K562 (cell line): ENCODE measurements at regions not wholly inside any gene's neighbourhood (a gene's known extent, or its start where the extent isn't known, plus 50 kb on each side); places are given as distances from the start of the nearest gene placed in this dataset.

Experiments
- ATAC-seq: fragments of 200-7000 bp; cut with Tn5 transposase; 3 replicates; pipeline ENCODE4 v1.9.1; 2020; ENCODE audit warnings: moderate library complexity
- BruUV-seq: library from RNA; stranded (reverse); fragments of 400-500 nt; replicated peaks from 2 replicates; lab custom pipeline; 2021; lab: Mats Ljungman, UMichigan
- CTCF ChIA-PET: fragments of 300-600 bp; formaldehyde crosslinking; extraction: SDS; loops from one replicate; lab custom pipeline; 2021; ENCODE audit warnings: low intra/inter-chr PET ratio; lab: Yijun Ruan, JAX
- POLR2A ChIA-PET: fragments of 300-600, 350-650 bp; sonication (Branson Sonifier 250); formaldehyde crosslinking; extraction: SDS; loops from one replicate; lab custom pipeline; 2021; ENCODE audit warnings: antibody characterized with exemption, inconsistent platforms; lab: Yijun Ruan, JAX
- DNase-seq, 4 experiments: peaks; one replicate each; pipeline versions ENCODE4 v3.0.0 to v3.0.0-alpha.2; 2011 to 2018; ENCODE audit warnings: low spot score in 3 of 4, mixed read lengths in 3 of 4; ENCODE audit errors: extremely low read depth in 1 of 4
- FAIRE-seq: peaks from 2 replicates; lab custom pipeline; 2011; peaks lifted over from hg19 to GRCh38; lab: Jason Lieb, UNC
- H2AFZ ChIP-seq: 2 replicates; pipeline ENCODE4 v1.6.0; 2011; ENCODE audit warnings: low read depth, low read length, control low read depth, inconsistent platforms
- H3K27ac ChIP-seq: fragments of 200-600 bp; 3 replicates; pipeline ENCODE4 v1.8.0; 2011; ENCODE audit warnings: low read depth, mild to moderate bottlenecking, control low read depth, inconsistent platforms, low read length, moderate library complexity, mixed read lengths; ENCODE audit errors: extremely low read depth
- H3K27me3 ChIP-seq, 2 experiments: fragments of 300-600 bp in 1 of 2; 2 replicates in 1 of 2; 3 replicates in 1 of 2; pipeline versions ENCODE4 v1.6.0 to v1.8.0; 2011; ENCODE audit warnings: inconsistent platforms in 2 of 2, low read length in 2 of 2, mild to moderate bottlenecking in 1 of 2, mixed read lengths in 1 of 2, moderate library complexity in 1 of 2; ENCODE audit not compliant: control insufficient read depth in 2 of 2, insufficient read depth in 2 of 2
- H3K36me3 ChIP-seq: fragments of 300-600 bp; 3 replicates; pipeline ENCODE4 v1.8.0; 2011; ENCODE audit warnings: mild to moderate bottlenecking, low read length, inconsistent platforms; ENCODE audit not compliant: control insufficient read depth, insufficient read depth
- H3K4me1 ChIP-seq, 2 experiments: fragments of 200-600 bp in 1 of 2; replicated peaks in 1 of 2; 2 replicates in 1 of 2; 3 replicates in 1 of 2; pipeline versions ENCODE4 v1.5.1 to v1.8.0; 2011; ENCODE audit warnings: inconsistent platforms in 2 of 2, low read length in 2 of 2, mild to moderate bottlenecking in 1 of 2, mixed read lengths in 1 of 2, moderate library complexity in 1 of 2; ENCODE audit not compliant: control insufficient read depth in 2 of 2, insufficient read depth in 2 of 2
- H3K4me2 ChIP-seq: 2 replicates; pipeline ENCODE4 v1.6.1; 2011; ENCODE audit warnings: low read length, control low read depth, inconsistent platforms, mixed read lengths; ENCODE audit not compliant: insufficient read depth
- H3K4me3 ChIP-seq: fragments of 200-600 bp; sonication (generic), shearing (Covaris generic); 2 replicates; pipeline ENCODE4 v1.5.1; 2016; ENCODE audit warnings: control low read depth, inconsistent platforms
- H3K79me2 ChIP-seq: fragments of 200-600 bp; 3 replicates; pipeline ENCODE4 v1.8.0; 2011; ENCODE audit warnings: low read length, inconsistent platforms; ENCODE audit not compliant: control insufficient read depth, insufficient read depth
- H3K9ac ChIP-seq, 2 experiments: 2 replicates each; pipeline versions ENCODE4 v1.6.0 to v1.6.1; 2011; ENCODE audit warnings: low read depth in 2 of 2, low read length in 2 of 2, control low read depth in 1 of 2, inconsistent platforms in 1 of 2, mild to moderate bottlenecking in 1 of 2, mixed read lengths in 1 of 2; ENCODE audit not compliant: insufficient read depth in 1 of 2
- H3K9me1 ChIP-seq: one replicate; pipeline ENCODE4 v1.6.0; 2011; ENCODE audit warnings: inconsistent platforms, mild to moderate bottlenecking, low read length, moderate library complexity; ENCODE audit not compliant: control insufficient read depth, insufficient read depth
- H3K9me3 ChIP-seq: replicated peaks from 2 replicates; pipeline ENCODE4 v1.5.1; 2011; ENCODE audit warnings: low read depth, low read length, inconsistent platforms; ENCODE audit not compliant: control insufficient read depth, insufficient read depth
- H4K20me1 ChIP-seq: replicated peaks from 2 replicates; pipeline ENCODE4 v1.6.1; 2011; ENCODE audit warnings: low read length, inconsistent platforms, mixed read lengths; ENCODE audit not compliant: control insufficient read depth, insufficient read depth
- DACH1 ChIP-seq: fragments of 450-650 bp; IDR thresholded peaks from 2 replicates; pipeline ENCODE4 v1.6.1; 2018; ENCODE audit not compliant: partially characterized antibody
- HDAC2 ChIP-seq: fragments of 450-650 bp; IDR thresholded peaks from 2 replicates; pipeline ENCODE4 v1.6.1; 2016; ENCODE audit warnings: mild to moderate bottlenecking
- HEY1 ChIP-seq: fragments of 250-450 bp; sonication (Bioruptor Pico); IDR thresholded peaks from 2 replicates; pipeline ENCODE4 v1.5.0; 2020; ENCODE audit warnings: mild to moderate bottlenecking, moderate library complexity, borderline replicate concordance
- IRF1 ChIP-seq: sonication (generic); formaldehyde crosslinking; IDR thresholded peaks from 2 replicates; pipeline ENCODE4 v1.8.0; 2022; ENCODE audit warnings: missing genetic modification reagents, mild to moderate bottlenecking, borderline replicate concordance
- LARP7 ChIP-seq: fragments of 450-650 bp; IDR thresholded peaks from 2 replicates; pipeline ENCODE4 v1.6.1; 2016
- NFXL1 ChIP-seq: fragments of 450-650 bp; formaldehyde crosslinking; IDR thresholded peaks from 2 replicates; pipeline ENCODE4 v1.4.0; 2021; ENCODE audit warnings: mild to moderate bottlenecking
- NR3C1 ChIP-seq: sonication (generic); formaldehyde crosslinking; IDR thresholded peaks from 2 replicates; pipeline ENCODE4 v1.8.1; 2022; ENCODE audit warnings: missing genetic modification reagents
- SMAD2 ChIP-seq: fragments of 150-350 bp; IDR thresholded peaks from 2 replicates; pipeline ENCODE4 v1.6.1; 2014; ENCODE audit warnings: low read depth, mild to moderate bottlenecking, low read length
- ZBTB1 ChIP-seq: sonication (generic); formaldehyde crosslinking; IDR thresholded peaks from 2 replicates; pipeline ENCODE4 v1.8.1; 2023; ENCODE audit warnings: missing genetic modification reagents, low read depth, mild to moderate bottlenecking, borderline replicate concordance
- ZFX ChIP-seq: sonication (generic); formaldehyde crosslinking; IDR thresholded peaks from 2 replicates; pipeline ENCODE4 v1.8.0; 2022; ENCODE audit warnings: mild to moderate bottlenecking, missing genetic modification reagents, moderate library complexity
- ZNF232 ChIP-seq: sonication (generic); formaldehyde crosslinking; IDR thresholded peaks from 2 replicates; pipeline ENCODE4 v1.8.0; 2022; ENCODE audit warnings: mild to moderate bottlenecking, missing genetic modification reagents
- ZNF384 ChIP-seq: IDR thresholded peaks from 2 replicates; pipeline ENCODE4 v1.6.1; 2012; ENCODE audit warnings: low read depth, low read length, improper control_type of control experiment
- WGBS: fragments of 100-300 bp; shearing (Covaris generic); methylation state at CpG from one replicate; pipeline ENCODE4 v1.1.6; 2016; ENCODE audit warnings: low coverage, mixed read lengths; ENCODE audit not compliant: insufficient coverage; ENCODE audit errors: missing lambda C conversion rate; 5-methylcytosine and 5-hydroxymethylcytosine counted together
- in situ Hi-C: fragments of 300-500 bp; cut with MboI; formaldehyde crosslinking; loops from 4 replicates; pipeline ENCODE4 v1.15.0; 2018; ENCODE audit warnings: inconsistent platforms, mixed read lengths
- intact Hi-C: fragments of 100-400 bp; cut with micrococcal nuclease; formaldehyde crosslinking; loops from 2 replicates; pipeline ENCODE4 v1.14.2; 2022

- Histone ChIP-seq H3K9me3 (no peaks in the 10 kb centered on the region), H3K27ac (no peak overlapping the region), H3K9me1 (no peaks in the 10 kb centered on the region), H2AFZ (no peak overlapping the region), H3K27me3 (no peaks in the 10 kb centered on the region)
- CTCF ChIA-PET: no interaction called here
- ATAC-seq: no peak
- no peak for FAIRE-seq
- no TSS peak for BruUV-seq
- TF ChIP-seq SMAD2 (no peak), ZNF232 (CRISPR knock-in tag) (no peak), ZBTB1 (CRISPR knock-in tag) (no peak), NFXL1 (CRISPR knock-in tag) (no peak), DACH1 (no peak)
- TF ChIP-seq, all 486 proteins: peak for 0
- Histone ChIP-seq H3K4me3 (no peak overlapping the region), H3K36me3 (no peaks in the 10 kb centered on the region), H3K79me2 (no peaks in the 10 kb centered on the region), H3K9ac (no peak overlapping the region), H4K20me1 (no peaks in the 10 kb centered on the region), H3K4me1 (no peaks in the 10 kb centered on the region), H3K4me2 (no peak overlapping the region)
- WGBS: 0% methylated on average over 3 of the region's 6 CpGs
- POLR2A ChIA-PET: no interaction called here
- intact Hi-C loops: no loop called here
- in situ Hi-C loops: no loop called here
- DNase-seq: no peak
These were observed 463.3 kb upstream of the DMAC1 start for GRCh38 chr9:8262625-8263622.

- ChIA-PET POLR2A (no interaction called here), CTCF (no interaction called here)
- Histone ChIP-seq H3K79me2 (no peaks in the 10 kb centered on the region), H3K27ac (no peak overlapping the region), H3K4me3 (no peak overlapping the region), H3K4me2 (no peak overlapping the region), H3K9me1 (no peaks in the 10 kb centered on the region), H4K20me1 (no peaks in the 10 kb centered on the region), H3K27me3 (no peaks in the 10 kb centered on the region), H3K9ac (no peak overlapping the region), H3K4me1 (no peaks in the 10 kb centered on the region), H3K36me3 (no peaks in the 10 kb centered on the region), H2AFZ (no peak overlapping the region), H3K9me3 (no peaks in the 10 kb centered on the region)
- no peak for DNase-seq
- intact Hi-C loops: no loop called here
- BruUV-seq: no TSS peak
- TF ChIP-seq HDAC2 (no peak), IRF1 (no peak), ZNF384 (no peak), HEY1 (CRISPR knock-in tag) (no peak), ZFX (CRISPR knock-in tag) (no peak), NR3C1 (CRISPR knock-in tag) (no peak), LARP7 (no peak)
- FAIRE-seq: no peak
- ATAC-seq: no peak
- WGBS: 0% methylated on average over 2 of the region's 3 CpGs
- in situ Hi-C loops: no loop called here
These were observed 462.2 kb upstream of the DMAC1 start for GRCh38 chr9:8261737-8262136.
